ENCODE measurements at regions not wholly inside any gene's neighbourhood (a gene's known extent, or its start where the extent isn't known, plus 50 kb on each side); places are given as distances from the start of the nearest gene placed in this dataset.

- dilution Hi-C loops (cut with HindIII; ENCODE audit: low sequenced_read_pairs, unreplicated experiment) (no loop called here), in situ Hi-C loops (cut with MboI; ENCODE audit: low sequenced_read_pairs) (no loop called here), intact Hi-C loops (cut with micrococcal nuclease) (no loop called here)
- Histone ChIP-seq H2AFZ (replicated peaks; ENCODE audit: low read length, poor library complexity) (no peak overlapping the region), H3K14ac (replicated peaks; ENCODE audit: low read depth, low read length) (no peak overlapping the region), H3K4me1 (ENCODE audit: control insufficient read depth, insufficient read depth, low read length) (peaks cover 2% of the 10 kb centered on the region; the same call in 1 of the 2 replicates), H3K27ac (ENCODE audit: insufficient read depth, low read length) (no peak overlapping the region), H3K79me1 (ENCODE audit: low read depth in 1 of 2, low read length in 2 of 2) (no peaks in the 10 kb centered on the region), H3K36me3 (ENCODE audit: control insufficient read depth, insufficient read depth, low read length) (no peaks in the 10 kb centered on the region), H2BK20ac (ENCODE audit: low read depth, low read length) (no peak overlapping the region), H2BK5ac (ENCODE audit: low read depth, low read length, poor library complexity, severe bottlenecking) (no peak overlapping the region), H4K8ac (ENCODE audit: low read depth in 2 of 2, low read length in 2 of 2) (no peak overlapping the region), H3K4ac (ENCODE audit: low read depth, low read length) (no peak overlapping the region), H3K27me3 (ENCODE audit: control insufficient read depth, insufficient read depth, low read length) (peaks cover 3% of the 10 kb centered on the region; the same call in 1 of the 2 replicates), H3K23ac (ENCODE audit: low read depth, low read length) (no peak overlapping the region), H3K9me1 (ENCODE audit: insufficient read depth, low read length) (peaks cover 2% of the 10 kb centered on the region; the same call in 1 of the 2 replicates), H2AK5ac (ENCODE audit: low read depth, low read length) (no peak overlapping the region), H4K5ac (ENCODE audit: low read depth, low read length) (no peak overlapping the region), H3K18ac (ENCODE audit: low read depth, low read length) (no peak overlapping the region), H3K4me3 (ENCODE audit: insufficient read depth, low read depth, low read length) (no peak overlapping the region), H2BK120ac (ENCODE audit: low read depth, low read length) (no peak overlapping the region), H3K4me2 (ENCODE audit: low read depth, low read length) (no peak overlapping the region), H4K91ac (ENCODE audit: insufficient read depth, low read depth, low read length) (no peak overlapping the region), H3K9ac (ENCODE audit: low read depth, low read length) (no peak overlapping the region), H2AK9ac (replicated peaks; ENCODE audit: low read depth, low read length, poor library complexity) (no peak overlapping the region), H3K9me3 (ENCODE audit: control insufficient read depth, insufficient read depth, low read length) (no peaks in the 10 kb centered on the region), H2BK15ac (ENCODE audit: low read depth, low read length) (no peak overlapping the region), H4K20me1 (ENCODE audit: insufficient read depth, low read length) (no peaks in the 10 kb centered on the region), H3K56ac (ENCODE audit: extremely low read depth, insufficient read depth, low read length) (no peak overlapping the region)
- CTCF ChIA-PET = no interaction called here
- TF ChIP-seq MAZ (IDR thresholded peaks at IDR 0.05; ENCODE audit: borderline replicate concordance, low read depth, low read length) = no peak
- no peak for TF ChIP-seq CTCF (conservative IDR thresholded peaks at IDR 0.05; ENCODE audit: low read depth, low read length)
- WGBS, 2 experiments (ENCODE audit: extremely low coverage in 2 of 2, insufficient read length in 1 of 2) = 100% methylated on average over 1 of the region's 1 CpG; no CpG with 5 or more reads in 1 of the 2 experiments
- DNase-seq (no peak), ATAC-seq (ENCODE audit: low read depth) (no peak)
- POLR2A ChIA-PET (ENCODE audit: unreplicated experiment) = no interaction called here
- no TSS peak for BruUV-seq (replicated peaks)
Measured at GRCh38 chr16:51436742-51437141, 285.7 kb upstream of the SALL1 start.

Data from IMR-90 (cell line).